ENCODE measurements at regions not wholly inside any gene's neighbourhood (a gene's known extent, or its start where the extent isn't known, plus 50 kb on each side); places are given as distances from the start of the nearest gene placed in this dataset.

- TF ChIP-seq, protein P1, sequence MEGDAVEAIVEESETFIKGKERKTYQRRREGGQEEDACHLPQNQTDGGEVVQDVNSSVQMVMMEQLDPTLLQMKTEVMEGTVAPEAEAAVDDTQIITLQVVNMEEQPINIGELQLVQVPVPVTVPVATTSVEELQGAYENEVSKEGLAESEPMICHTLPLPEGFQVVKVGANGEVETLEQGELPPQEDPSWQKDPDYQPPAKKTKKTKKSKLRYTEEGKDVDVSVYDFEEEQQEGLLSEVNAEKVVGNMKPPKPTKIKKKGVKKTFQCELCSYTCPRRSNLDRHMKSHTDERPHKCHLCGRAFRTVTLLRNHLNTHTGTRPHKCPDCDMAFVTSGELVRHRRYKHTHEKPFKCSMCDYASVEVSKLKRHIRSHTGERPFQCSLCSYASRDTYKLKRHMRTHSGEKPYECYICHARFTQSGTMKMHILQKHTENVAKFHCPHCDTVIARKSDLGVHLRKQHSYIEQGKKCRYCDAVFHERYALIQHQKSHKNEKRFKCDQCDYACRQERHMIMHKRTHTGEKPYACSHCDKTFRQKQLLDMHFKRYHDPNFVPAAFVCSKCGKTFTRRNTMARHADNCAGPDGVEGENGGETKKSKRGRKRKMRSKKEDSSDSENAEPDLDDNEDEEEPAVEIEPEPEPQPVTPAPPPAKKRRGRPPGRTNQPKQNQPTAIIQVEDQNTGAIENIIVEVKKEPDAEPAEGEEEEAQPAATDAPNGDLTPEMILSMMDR (IDR thresholded peaks at IDR 0.05), result no peak
- TF ChIP-seq POLR2A (IDR thresholded peaks at IDR 0.05), result no peak
Observed at GRCh38 chr9:21696411-21696871, 106.0 kb upstream of the MTAP start.
